ENCODE measurements at regions not wholly inside any gene's neighbourhood (a gene's known extent, or its start where the extent isn't known, plus 50 kb on each side); places are given as distances from the start of the nearest gene placed in this dataset.

GRCh38 chr2:239814861-239815601 is 210.1 kb downstream of the NDUFA10 start:
- in situ Hi-C loops (cut with HindIII; ENCODE audit: low pct_unique_long_range_greater_than_20kb, low sequenced_read_pairs): no loop called here
- no peak for DNase-seq (ENCODE audit: low read depth)

- in situ Hi-C loops (cut with HindIII; ENCODE audit: low pct_unique_long_range_greater_than_20kb, low sequenced_read_pairs): no loop called here
- no peak for DNase-seq (ENCODE audit: low read depth)
Observed at GRCh38 chr2:239814116-239814860, 210.9 kb downstream of the NDUFA10 start.

GRCh38 chr2:239813261-239814115 is 211.7 kb downstream of the NDUFA10 start:
- in situ Hi-C loops (cut with HindIII; ENCODE audit: low pct_unique_long_range_greater_than_20kb, low sequenced_read_pairs): no loop called here
- DNase-seq (ENCODE audit: low read depth): no peak

GRCh38 chr2:239811806-239812560 is 213.2 kb downstream of the NDUFA10 start:
- no peak for DNase-seq (ENCODE audit: low read depth)
- in situ Hi-C loops (cut with HindIII; ENCODE audit: low pct_unique_long_range_greater_than_20kb, low sequenced_read_pairs): no loop called here

- no peak for DNase-seq (ENCODE audit: low read depth)
- in situ Hi-C loops (cut with HindIII; ENCODE audit: low pct_unique_long_range_greater_than_20kb, low sequenced_read_pairs): no loop called here
Observed at GRCh38 chr2:239811111-239811781, 213.9 kb downstream of the NDUFA10 start.

- in situ Hi-C loops (cut with HindIII; ENCODE audit: low pct_unique_long_range_greater_than_20kb, low sequenced_read_pairs): no loop called here
- DNase-seq (ENCODE audit: low read depth): no peak
Observed at GRCh38 chr2:239809391-239809790, 215.8 kb downstream of the NDUFA10 start.

GRCh38 chr2:239807568-239807967 is 217.6 kb downstream of the NDUFA10 start:
- DNase-seq (ENCODE audit: low read depth): no peak
- in situ Hi-C loops (cut with HindIII; ENCODE audit: low pct_unique_long_range_greater_than_20kb, low sequenced_read_pairs): no loop called here

GRCh38 chr2:239806758-239807434 is 218.2 kb downstream of the NDUFA10 start:
- in situ Hi-C loops (cut with HindIII; ENCODE audit: low pct_unique_long_range_greater_than_20kb, low sequenced_read_pairs): no loop called here
- DNase-seq (ENCODE audit: low read depth): no peak

GRCh38 chr2:239806276-239806675 is 218.9 kb downstream of the NDUFA10 start:
- in situ Hi-C loops (cut with HindIII; ENCODE audit: low pct_unique_long_range_greater_than_20kb, low sequenced_read_pairs): no loop called here
- no peak for DNase-seq (ENCODE audit: low read depth)

GRCh38 chr2:239805414-239805813 is 219.7 kb downstream of the NDUFA10 start:
- in situ Hi-C loops (cut with HindIII; ENCODE audit: low pct_unique_long_range_greater_than_20kb, low sequenced_read_pairs): no loop called here
- no peak for DNase-seq (ENCODE audit: low read depth)

- DNase-seq (ENCODE audit: low read depth): no peak
- in situ Hi-C loops (cut with HindIII; ENCODE audit: low pct_unique_long_range_greater_than_20kb, low sequenced_read_pairs): no loop called here
Observed at GRCh38 chr2:239805043-239805329, 220.2 kb downstream of the NDUFA10 start.

- DNase-seq (ENCODE audit: low read depth): no peak
- in situ Hi-C loops (cut with HindIII; ENCODE audit: low pct_unique_long_range_greater_than_20kb, low sequenced_read_pairs): no loop called here
Observed at GRCh38 chr2:239804161-239805042, 220.7 kb downstream of the NDUFA10 start.

- DNase-seq (ENCODE audit: low read depth): no peak
Observed at GRCh38 chr2:239803766-239804115, 221.4 kb downstream of the NDUFA10 start.

GRCh38 chr2:239803102-239803765 is 221.9 kb downstream of the NDUFA10 start:
- no peak for DNase-seq (ENCODE audit: low read depth)
- in situ Hi-C loops (cut with HindIII; ENCODE audit: low pct_unique_long_range_greater_than_20kb, low sequenced_read_pairs): no loop called here

More at GRCh38 chr2:239803766-239804115, 221.4 kb downstream of the NDUFA10 start:
- in situ Hi-C loops (cut with HindIII; ENCODE audit: low pct_unique_long_range_greater_than_20kb, low sequenced_read_pairs): no loop called here

GRCh38 chr2:239802185-239802649 is 222.9 kb downstream of the NDUFA10 start:
- in situ Hi-C loops (cut with HindIII; ENCODE audit: low pct_unique_long_range_greater_than_20kb, low sequenced_read_pairs): no loop called here
- no peak for DNase-seq (ENCODE audit: low read depth)

All from Caki2 (cell line).